Stimulated activated CD8-positive, alpha-beta memory T cell treated with anti-CD3 and anti-CD28 coated beads, Interleukin-2, amount 100 ng/mL, for 1 hour (primary cell): ENCODE measurements at regions not wholly inside any gene's neighbourhood (a gene's known extent, or its start where the extent isn't known, plus 50 kb on each side); places are given as distances from the start of the nearest gene placed in this dataset.

ENCODE experiments used
- DNase-seq, 2 donors: peaks; one replicate each; pipeline ENCODE4 v3.0.0-alpha.2; 2020; ENCODE audit warnings: low read depth in 2 of 2

GRCh38 chr6:167774881-167775280 lies 51.8 kb upstream of the AFDN start:
- no peak for DNase-seq

GRCh38 chr6:167776906-167777627 lies 49.6 kb upstream of the AFDN start:
- DNase-seq: no peak
